Activated CD4-positive, alpha-beta memory T cell treated with anti-CD3 and anti-CD28 coated beads, Interleukin-2, amount 10 ng/mL, durations not matched to agents 7 days and 5 days (primary cell): ENCODE measurements at regions not wholly inside any gene's neighbourhood (a gene's known extent, or its start where the extent isn't known, plus 50 kb on each side); places are given as distances from the start of the nearest gene placed in this dataset.

ENCODE experiments used
- CTCF ChIA-PET: fragments of 350-600 bp; sonication (Branson Sonifier 250); formaldehyde crosslinking; loops from one replicate; lab custom pipeline; 2021; ENCODE audit warnings: antibody characterized with exemption, inconsistent platforms; lab: Charles Lee
- POLR2A ChIA-PET: fragments of 350-600 bp; sonication (Branson Sonifier 250); formaldehyde crosslinking; loops from one replicate; lab custom pipeline; 2021; ENCODE audit warnings: antibody characterized with exemption; lab: Charles Lee
- DNase-seq: peaks from one replicate; pipeline ENCODE4 v3.0.0-alpha.2; 2020
- H3K27ac Mint-ChIP-seq: one replicate; pipeline ENCODE4 v1.8.0; 2021; ENCODE audit warnings: mild to moderate bottlenecking, mixed read lengths
- H3K27me3 Mint-ChIP-seq: one replicate; pipeline ENCODE4 v1.8.0; 2021; ENCODE audit warnings: mixed read lengths
- H3K36me3 Mint-ChIP-seq: one replicate; pipeline ENCODE4 v1.8.0; 2021; ENCODE audit warnings: low read depth, mixed read lengths
- H3K4me1 Mint-ChIP-seq: one replicate; pipeline ENCODE4 v1.8.0; 2021; ENCODE audit warnings: mixed read lengths
- H3K4me3 Mint-ChIP-seq: one replicate; pipeline ENCODE4 v1.8.0; 2021; ENCODE audit warnings: mild to moderate bottlenecking, mixed read lengths
- H3K9me3 Mint-ChIP-seq: one replicate; pipeline ENCODE4 v1.8.0; 2021; ENCODE audit warnings: mixed read lengths

GRCh38 chr5:74279244-74279643, 361.3 kb downstream of the ENC1 start:
- ChIA-PET POLR2A (no interaction called here), CTCF (no interaction called here)
- Mint-ChIP-seq H3K9me3 (no peaks in the 10 kb centered on the region), H3K36me3 (no peaks in the 10 kb centered on the region), H3K27ac (no peak overlapping the region), H3K27me3 (peaks cover 6% of the 10 kb centered on the region), H3K4me1 (no peaks in the 10 kb centered on the region), H3K4me3 (no peak overlapping the region)
- no peak for DNase-seq

- no peak overlapping the region for H3K27ac Mint-ChIP-seq
- no peak overlapping the region for H3K4me3 Mint-ChIP-seq
- POLR2A ChIA-PET = no interaction called here
- no peak for DNase-seq
- peaks cover 2% of the 10 kb centered on the region for H3K27me3 Mint-ChIP-seq
- CTCF ChIA-PET = no interaction called here
- no peaks in the 10 kb centered on the region for H3K36me3 Mint-ChIP-seq
- no peaks in the 10 kb centered on the region for H3K4me1 Mint-ChIP-seq
- H3K9me3 Mint-ChIP-seq = no peaks in the 10 kb centered on the region
Measured at GRCh38 chr5:74277418-74277817, 363.1 kb downstream of the ENC1 start.

- no peaks in the 10 kb centered on the region for H3K36me3 Mint-ChIP-seq
- H3K4me1 Mint-ChIP-seq = no peaks in the 10 kb centered on the region
- H3K27ac Mint-ChIP-seq = no peak overlapping the region
- H3K9me3 Mint-ChIP-seq = no peaks in the 10 kb centered on the region
- CTCF ChIA-PET = no interaction called here
- peaks cover 2% of the 10 kb centered on the region for H3K27me3 Mint-ChIP-seq
- POLR2A ChIA-PET = no interaction called here
- no peak for DNase-seq
- H3K4me3 Mint-ChIP-seq = no peak overlapping the region
Measured at GRCh38 chr5:74275171-74275992, 365.1 kb downstream of the ENC1 start.

DNA sequence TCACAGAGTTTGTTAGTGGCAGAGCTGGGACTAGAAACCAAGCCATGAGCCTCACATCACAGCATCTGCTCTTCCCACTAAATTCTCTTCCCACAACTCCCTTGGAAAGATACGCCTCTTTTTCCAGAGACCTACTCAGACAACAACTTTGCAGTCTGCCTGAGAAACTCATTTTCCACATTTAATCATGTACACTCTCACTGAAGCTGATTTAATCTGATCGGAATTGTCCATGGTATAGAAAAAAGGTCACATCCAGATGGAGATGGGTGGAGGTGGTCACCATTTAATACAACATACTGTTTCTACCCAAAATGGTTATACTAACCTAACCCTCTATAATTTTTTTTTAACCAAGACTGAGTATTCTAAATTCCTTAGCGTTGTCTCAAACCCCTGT, 366.2 kb downstream of the ENC1 start:
- CTCF ChIA-PET = interaction anchor here (0.6 kb wide), 1 partner anchor 1086 kb away, joined by 3 read pairs; no protein-coding TSS in a partner anchor
- Mint-ChIP-seq H3K9me3 (no peaks in the 10 kb centered on the region), H3K36me3 (no peaks in the 10 kb centered on the region), H3K27me3 (peaks cover 8% of the 10 kb centered on the region), H3K4me3 (no peak overlapping the region), H3K27ac (no peak overlapping the region), H3K4me1 (no peaks in the 10 kb centered on the region)
- DNase-seq = no peak
- POLR2A ChIA-PET = no interaction called here

DNA sequence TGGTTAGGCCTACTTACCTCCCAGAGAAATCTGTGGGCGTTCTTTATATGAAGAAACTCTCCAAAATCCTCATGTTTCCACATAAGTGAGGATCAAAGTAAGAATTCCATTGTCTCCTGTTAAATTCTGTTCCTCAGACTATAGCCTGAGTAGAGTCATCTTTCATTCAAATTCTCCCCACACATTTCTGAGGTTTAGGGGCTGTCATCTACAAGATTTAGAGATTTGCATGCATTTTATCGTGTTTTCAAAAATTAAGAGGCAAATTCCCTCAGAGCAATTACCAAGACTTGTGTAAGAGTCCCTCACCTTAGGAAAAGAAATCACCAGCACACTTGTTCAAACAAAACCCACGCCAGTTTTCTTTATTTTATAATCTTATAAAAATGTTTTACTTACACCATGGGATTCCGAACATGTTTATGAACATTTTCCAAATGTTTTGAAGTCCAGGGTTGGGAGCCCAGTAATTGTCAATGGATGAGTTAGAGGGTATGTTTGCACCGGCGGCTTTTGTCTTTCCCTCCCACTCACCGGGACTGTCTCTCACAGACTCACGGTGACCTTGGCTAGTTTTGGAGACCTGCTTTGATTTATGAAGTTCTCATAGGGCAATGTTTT, 367.6 kb downstream of the ENC1 start:
- POLR2A ChIA-PET = no interaction called here
- DNase-seq = no peak
- H3K27ac Mint-ChIP-seq = no peak overlapping the region
- H3K4me1 Mint-ChIP-seq = no peaks in the 10 kb centered on the region
- no peak overlapping the region for H3K4me3 Mint-ChIP-seq
- CTCF ChIA-PET = no interaction called here
- H3K36me3 Mint-ChIP-seq = no peaks in the 10 kb centered on the region
- H3K9me3 Mint-ChIP-seq = no peaks in the 10 kb centered on the region
- peaks cover 8% of the 10 kb centered on the region for H3K27me3 Mint-ChIP-seq

- Mint-ChIP-seq H3K27me3 (peaks cover 8% of the 10 kb centered on the region), H3K36me3 (no peaks in the 10 kb centered on the region), H3K27ac (no peak overlapping the region), H3K9me3 (no peaks in the 10 kb centered on the region), H3K4me3 (no peak overlapping the region), H3K4me1 (no peaks in the 10 kb centered on the region)
- CTCF ChIA-PET = no interaction called here
- DNase-seq = no peak
- POLR2A ChIA-PET = no interaction called here
Measured at GRCh38 chr5:74272024-74272775, 368.3 kb downstream of the ENC1 start.

DNA sequence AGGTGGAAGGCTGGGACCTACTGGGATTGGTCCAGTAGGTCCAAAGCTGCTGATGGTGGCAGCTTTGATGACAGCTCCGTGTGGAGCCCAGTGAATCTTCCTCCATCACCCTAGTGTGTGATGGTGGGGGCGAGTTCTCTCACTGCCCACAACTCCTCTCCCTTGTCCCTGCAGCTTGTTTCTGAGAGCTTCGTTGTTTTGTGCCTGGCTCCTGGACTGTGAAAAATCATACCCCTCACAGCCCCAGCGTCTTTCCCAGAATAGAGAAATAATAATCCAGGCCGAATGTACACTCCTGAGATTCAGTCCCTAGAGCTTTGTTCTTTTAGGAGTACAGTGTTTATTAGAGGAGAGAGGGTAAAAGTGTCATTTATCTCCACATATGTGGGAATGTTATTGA, 372.2 kb downstream of the ENC1 start:
- Mint-ChIP-seq H3K9me3 (no peaks in the 10 kb centered on the region), H3K27me3 (peaks cover 6% of the 10 kb centered on the region), H3K27ac (no peak overlapping the region), H3K4me1 (no peaks in the 10 kb centered on the region), H3K36me3 (no peaks in the 10 kb centered on the region), H3K4me3 (no peak overlapping the region)
- ChIA-PET POLR2A (no interaction called here), CTCF (no interaction called here)
- DNase-seq = no peak

- no peak for DNase-seq
- POLR2A ChIA-PET = no interaction called here
- Mint-ChIP-seq H3K27me3 (peaks cover 6% of the 10 kb centered on the region), H3K4me3 (no peak overlapping the region), H3K27ac (no peak overlapping the region), H3K4me1 (no peaks in the 10 kb centered on the region), H3K9me3 (no peaks in the 10 kb centered on the region), H3K36me3 (no peaks in the 10 kb centered on the region)
- CTCF ChIA-PET = no interaction called here
Measured at GRCh38 chr5:74266836-74267235, 373.7 kb downstream of the ENC1 start.

DNA sequence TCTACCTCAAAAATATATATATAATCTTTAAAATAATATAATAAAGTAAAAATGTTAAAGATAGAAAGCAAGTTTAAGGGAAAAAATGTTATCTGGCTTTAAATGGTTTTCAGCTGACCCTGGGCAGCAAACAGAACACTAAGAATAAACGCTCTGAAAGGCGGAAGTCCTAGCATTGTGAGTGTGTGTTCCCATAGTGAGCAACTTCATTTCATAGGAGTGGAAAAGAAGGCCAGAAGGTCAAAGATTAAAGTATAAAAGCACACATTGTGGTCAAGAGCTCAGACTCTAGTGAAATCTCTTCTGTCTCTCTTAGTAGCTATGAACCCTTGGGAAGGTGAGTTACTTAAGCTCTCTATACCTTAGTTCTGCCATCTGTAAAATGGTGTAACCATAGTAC, 374.4 kb downstream of the ENC1 start:
- H3K4me1 Mint-ChIP-seq = no peaks in the 10 kb centered on the region
- no peaks in the 10 kb centered on the region for H3K9me3 Mint-ChIP-seq
- no peak overlapping the region for H3K27ac Mint-ChIP-seq
- H3K36me3 Mint-ChIP-seq = no peaks in the 10 kb centered on the region
- no peak overlapping the region for H3K4me3 Mint-ChIP-seq
- CTCF ChIA-PET = no interaction called here
- no peak for DNase-seq
- POLR2A ChIA-PET = no interaction called here
- H3K27me3 Mint-ChIP-seq = peaks cover 6% of the 10 kb centered on the region

- Mint-ChIP-seq H3K27ac (no peak overlapping the region), H3K27me3 (peaks cover 8% of the 10 kb centered on the region), H3K36me3 (no peaks in the 10 kb centered on the region), H3K9me3 (no peaks in the 10 kb centered on the region), H3K4me3 (no peak overlapping the region), H3K4me1 (no peaks in the 10 kb centered on the region)
- POLR2A ChIA-PET = no interaction called here
- CTCF ChIA-PET = no interaction called here
- no peak for DNase-seq
Measured at GRCh38 chr5:74262544-74263207, 377.9 kb downstream of the ENC1 start.

- no peaks in the 10 kb centered on the region for H3K9me3 Mint-ChIP-seq
- no peak overlapping the region for H3K4me3 Mint-ChIP-seq
- DNase-seq = no peak
- H3K27ac Mint-ChIP-seq = no peak overlapping the region
- CTCF ChIA-PET = no interaction called here
- H3K4me1 Mint-ChIP-seq = no peaks in the 10 kb centered on the region
- POLR2A ChIA-PET = no interaction called here
- peaks cover 11% of the 10 kb centered on the region for H3K27me3 Mint-ChIP-seq
- no peaks in the 10 kb centered on the region for H3K36me3 Mint-ChIP-seq
Measured at GRCh38 chr5:74261866-74262265, 378.7 kb downstream of the ENC1 start.

DNA sequence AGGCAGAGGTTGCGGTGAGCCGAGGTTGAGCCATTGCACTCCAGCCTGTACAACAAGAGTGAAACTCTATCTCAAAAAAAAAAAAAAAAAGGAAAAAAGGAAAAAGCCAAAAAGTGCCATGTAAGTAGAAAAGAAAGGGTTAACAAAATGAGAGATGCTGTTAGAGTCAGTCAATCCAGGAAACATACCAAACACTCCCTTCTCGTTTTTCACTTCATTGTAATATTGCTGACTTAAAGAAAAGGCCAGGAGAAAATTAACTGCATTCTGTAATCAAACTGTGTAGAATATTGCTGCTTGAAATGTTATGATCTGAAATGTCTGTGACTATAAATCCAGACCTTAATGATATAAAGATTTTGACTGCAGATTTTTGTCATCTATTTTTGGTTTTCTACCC, 379.1 kb downstream of the ENC1 start:
- POLR2A ChIA-PET = no interaction called here
- H3K36me3 Mint-ChIP-seq = no peaks in the 10 kb centered on the region
- no peak for DNase-seq
- no peak overlapping the region for H3K4me3 Mint-ChIP-seq
- no peak overlapping the region for H3K27ac Mint-ChIP-seq
- H3K9me3 Mint-ChIP-seq = no peaks in the 10 kb centered on the region
- peaks cover 11% of the 10 kb centered on the region for H3K27me3 Mint-ChIP-seq
- CTCF ChIA-PET = no interaction called here
- H3K4me1 Mint-ChIP-seq = no peaks in the 10 kb centered on the region

GRCh38 chr5:74259572-74259971, 381.0 kb downstream of the ENC1 start:
- Mint-ChIP-seq H3K27me3 (peaks cover 17% of the 10 kb centered on the region), H3K4me3 (no peak overlapping the region), H3K27ac (no peak overlapping the region), H3K36me3 (no peaks in the 10 kb centered on the region), H3K4me1 (no peaks in the 10 kb centered on the region), H3K9me3 (no peaks in the 10 kb centered on the region)
- CTCF ChIA-PET = no interaction called here
- no peak for DNase-seq
- POLR2A ChIA-PET = no interaction called here
